ENCODE measurements at regions not wholly inside any gene's neighbourhood (a gene's known extent, or its start where the extent isn't known, plus 50 kb on each side); places are given as distances from the start of the nearest gene placed in this dataset.

DNA sequence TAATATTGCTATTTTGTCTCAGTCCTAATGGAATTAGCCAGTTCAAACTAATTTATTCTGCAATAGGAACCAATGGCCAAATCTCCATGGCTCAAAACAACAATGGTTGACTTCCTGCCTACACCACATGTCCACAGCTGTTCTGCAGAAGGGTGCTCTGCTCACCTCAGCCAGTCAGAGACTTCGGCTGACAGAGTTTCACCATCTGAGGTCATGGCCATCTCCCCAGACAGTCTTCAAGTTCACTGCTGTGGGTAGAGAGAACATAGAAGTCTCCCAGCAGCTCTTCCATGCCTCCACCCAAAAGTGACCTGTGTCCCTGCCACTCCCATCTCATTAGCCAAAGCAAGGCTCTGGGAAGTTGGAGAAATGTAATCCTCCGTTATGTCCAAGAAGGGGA lies 65.1 kb upstream of the FOXC1 start:
- Mint-ChIP-seq H3K36me3 (ENCODE audit: insufficient read depth in 1 of 3, low read depth in 3 of 3) (no peaks in the 10 kb centered on the region; a peak in 2 of 7 replicates), H3K27ac (no peak overlapping the region), H3K4me3 (no peak overlapping the region), H3K27me3 (ENCODE audit: low read depth) (peaks cover 20% of the 10 kb centered on the region), H3K9me3 (peaks cover 2 to 6% of the 10 kb centered on the region in 2 experiments; a peak in 3 of 5 replicates), H3K4me1 (no peaks in the 10 kb centered on the region)
- H3K9me3 ChIP-seq (ENCODE audit: control insufficient read depth, low read depth, low read length): no peaks in the 10 kb centered on the region
- H2AK5ac ChIP-seq (ENCODE audit: insufficient read length, low read length): no peak overlapping the region
- no peaks in the 10 kb centered on the region for H3K27me3 ChIP-seq (ENCODE audit: insufficient read depth, low read length)
- H3K4ac ChIP-seq (ENCODE audit: low read depth, low read length): no peak overlapping the region
- H3K79me1 ChIP-seq (ENCODE audit: insufficient read depth, low read depth, low read length, poor library complexity, severe bottlenecking): no peaks in the 10 kb centered on the region
- H3K27ac ChIP-seq (ENCODE audit: insufficient read length, low read depth, low read length): no peak overlapping the region
- H3K23me2 ChIP-seq (ENCODE audit: insufficient read length, low read depth, low read length, poor library complexity, severe bottlenecking): no peaks in the 10 kb centered on the region
- H3T11ph ChIP-seq (ENCODE audit: low read length): no peak overlapping the region
- no peak for DNase-seq
- TF ChIP-seq, protein P1, sequence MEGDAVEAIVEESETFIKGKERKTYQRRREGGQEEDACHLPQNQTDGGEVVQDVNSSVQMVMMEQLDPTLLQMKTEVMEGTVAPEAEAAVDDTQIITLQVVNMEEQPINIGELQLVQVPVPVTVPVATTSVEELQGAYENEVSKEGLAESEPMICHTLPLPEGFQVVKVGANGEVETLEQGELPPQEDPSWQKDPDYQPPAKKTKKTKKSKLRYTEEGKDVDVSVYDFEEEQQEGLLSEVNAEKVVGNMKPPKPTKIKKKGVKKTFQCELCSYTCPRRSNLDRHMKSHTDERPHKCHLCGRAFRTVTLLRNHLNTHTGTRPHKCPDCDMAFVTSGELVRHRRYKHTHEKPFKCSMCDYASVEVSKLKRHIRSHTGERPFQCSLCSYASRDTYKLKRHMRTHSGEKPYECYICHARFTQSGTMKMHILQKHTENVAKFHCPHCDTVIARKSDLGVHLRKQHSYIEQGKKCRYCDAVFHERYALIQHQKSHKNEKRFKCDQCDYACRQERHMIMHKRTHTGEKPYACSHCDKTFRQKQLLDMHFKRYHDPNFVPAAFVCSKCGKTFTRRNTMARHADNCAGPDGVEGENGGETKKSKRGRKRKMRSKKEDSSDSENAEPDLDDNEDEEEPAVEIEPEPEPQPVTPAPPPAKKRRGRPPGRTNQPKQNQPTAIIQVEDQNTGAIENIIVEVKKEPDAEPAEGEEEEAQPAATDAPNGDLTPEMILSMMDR (conservative IDR thresholded peaks at IDR 0.05): no peak
- no peaks in the 10 kb centered on the region for H3K79me2 ChIP-seq (ENCODE audit: insufficient read depth, low read length)
- H2BK5ac ChIP-seq (ENCODE audit: insufficient read length, low read length): no peak overlapping the region
- no peak overlapping the region for H3K56ac ChIP-seq (ENCODE audit: insufficient read length, low read depth, low read length)
- no peak overlapping the region for H2BK12ac ChIP-seq (ENCODE audit: insufficient read length, low read depth, low read length)
- H2BK15ac ChIP-seq (ENCODE audit: low read depth, low read length): no peak overlapping the region
- no peak overlapping the region for H4K91ac ChIP-seq (ENCODE audit: insufficient read length, low read depth, low read length)
- H3K18ac ChIP-seq (ENCODE audit: insufficient read length, low read depth, low read length): no peak overlapping the region
- no peak overlapping the region for H3K14ac ChIP-seq (ENCODE audit: insufficient read depth, low read length)
- H3K4me2 ChIP-seq (ENCODE audit: insufficient read depth, insufficient read length, low read length): no peak overlapping the region
- no peak overlapping the region for H3K9ac ChIP-seq (ENCODE audit: extremely low read depth, insufficient read length, low read length)
- H2BK120ac ChIP-seq (ENCODE audit: low read depth, low read length, poor library complexity, severe bottlenecking): no peak overlapping the region
- no peak overlapping the region for H2BK20ac ChIP-seq (ENCODE audit: low read depth, low read length, poor library complexity, severe bottlenecking)
- H3K23ac ChIP-seq (ENCODE audit: insufficient read length, low read depth, low read length): no peak overlapping the region
- H4K20me1 ChIP-seq (ENCODE audit: control insufficient read depth, insufficient read depth, insufficient read length): no peaks in the 10 kb centered on the region
- no CpG with 5 or more reads among the region's 2 CpGs for WGBS (ENCODE audit: extremely low coverage, insufficient read length, low lambda C conversion rate)
- H2AFZ ChIP-seq (ENCODE audit: low read length): no peak overlapping the region
- H3K4me1 ChIP-seq (ENCODE audit: insufficient read depth, low read length): no peaks in the 10 kb centered on the region
- no peak overlapping the region for H4K5ac ChIP-seq (ENCODE audit: insufficient read length, low read depth, low read length)
- no peak overlapping the region for H4K8ac ChIP-seq (replicated peaks; ENCODE audit: insufficient read length, low read depth, low read length)

Measured in H9 (cell line).